CD4-positive, alpha-beta T cell treated with Interleukin-1 beta for 1 hour (primary cell): ENCODE measurements at regions not wholly inside any gene's neighbourhood (a gene's known extent, or its start where the extent isn't known, plus 50 kb on each side); places are given as distances from the start of the nearest gene placed in this dataset.
"Not testable (repeated sequence)": the region's sequence is repeated elsewhere in the genome, so short reads cannot be mapped to it uniquely, and the experiment has no call there.

Experiments
- DNase-seq, 2 donors: peaks; one replicate each; pipeline ENCODE4 v3.0.0-alpha.2; 2020 to 2022

- not testable (repeated sequence) for DNase-seq
Measured at GRCh38 chr18:22828583-22828982, 104.5 kb upstream of the RBBP8 start.

GRCh38 chr18:22829781-22830180 is 103.3 kb upstream of the RBBP8 start:
- no peak for DNase-seq

- no peak for DNase-seq
Measured at GRCh38 chr18:22830511-22830910, 102.6 kb upstream of the RBBP8 start.

- no peak for DNase-seq
Measured at GRCh38 chr18:22831441-22831904, 101.7 kb upstream of the RBBP8 start.

GRCh38 chr18:22836932-22837331 is 96.2 kb upstream of the RBBP8 start:
- DNase-seq, result no peak

- no peak for DNase-seq
Measured at GRCh38 chr18:22838221-22838620, 94.9 kb upstream of the RBBP8 start.

- DNase-seq, result no peak
Measured at GRCh38 chr18:22838639-22839277, 94.4 kb upstream of the RBBP8 start.

GRCh38 chr18:22839340-22839821 is 93.7 kb upstream of the RBBP8 start:
- no peak for DNase-seq

- DNase-seq, result no peak
Measured at GRCh38 chr18:22840606-22841144, 92.5 kb upstream of the RBBP8 start.

- no peak for DNase-seq
Measured at GRCh38 chr18:22841840-22842239, 91.3 kb upstream of the RBBP8 start.

GRCh38 chr18:22844190-22844589 is 88.9 kb upstream of the RBBP8 start:
- DNase-seq, result no peak

- no peak for DNase-seq
Measured at GRCh38 chr18:22844628-22845027, 88.5 kb upstream of the RBBP8 start.

- DNase-seq, result peak in 1 of 2 donors; percentile 1
Measured at GRCh38 chr18:22846088-22846683, 86.9 kb upstream of the RBBP8 start.

- no peak for DNase-seq
Measured at GRCh38 chr18:22846697-22847096, 86.4 kb upstream of the RBBP8 start.

- DNase-seq, result no peak
Measured at GRCh38 chr18:22847392-22847791, 85.7 kb upstream of the RBBP8 start.

GRCh38 chr18:22847867-22848451 is 85.2 kb upstream of the RBBP8 start:
- DNase-seq, result no peak

- DNase-seq, result no peak
Measured at GRCh38 chr18:22848615-22849014, 84.5 kb upstream of the RBBP8 start.

- no peak for DNase-seq
Measured at GRCh38 chr18:22856870-22857269, 76.3 kb upstream of the RBBP8 start.

GRCh38 chr18:22858121-22858520 is 75.0 kb upstream of the RBBP8 start:
- no peak for DNase-seq

GRCh38 chr18:22860807-22861206 is 72.3 kb upstream of the RBBP8 start:
- DNase-seq, result no peak

GRCh38 chr18:22865354-22866116 is 67.6 kb upstream of the RBBP8 start:
- no peak for DNase-seq

- no peak for DNase-seq
Measured at GRCh38 chr18:22868831-22869230, 64.3 kb upstream of the RBBP8 start.

- DNase-seq, result no peak
Measured at GRCh38 chr18:22871809-22872525, 61.2 kb upstream of the RBBP8 start.
